ENCODE measurements at regions not wholly inside any gene's neighbourhood (a gene's known extent, or its start where the extent isn't known, plus 50 kb on each side); places are given as distances from the start of the nearest gene placed in this dataset.

GRCh38 chr5:17020678-17021601 lies 84.9 kb upstream of the MYO10 start:
- TF ChIP-seq CTCF (conservative IDR thresholded peaks at IDR 0.05; ENCODE audit: low read length): no peak
- TF ChIP-seq EZH2phosphoT487 (IDR thresholded peaks at IDR 0.05; ENCODE audit: borderline replicate concordance, low read depth, low read length): no peak

Data from OCI-LY7 (cell line).